OCI-LY3 (cell line): ENCODE measurements at regions not wholly inside any gene's neighbourhood (a gene's known extent, or its start where the extent isn't known, plus 50 kb on each side); places are given as distances from the start of the nearest gene placed in this dataset.

Source experiments
- H2AFZ ChIP-seq: fragments of 200-600, 300-600 bp; shearing (Covaris generic); 2 replicates; pipeline ENCODE4 v1.6.0; 2014; ENCODE audit warnings: antibody characterized with exemption, low read depth, low read length
- H3K27ac ChIP-seq: fragments of 200-600, 300-600 bp; sonication (generic); 2 replicates; pipeline ENCODE4 v1.5.1; 2014; ENCODE audit warnings: mild to moderate bottlenecking, low read length, moderate library complexity, mixed read lengths
- H3K27me3 ChIP-seq: fragments of 200-600, 300-600 bp; sonication (generic); 2 replicates; pipeline ENCODE4 v1.6.1; 2014; ENCODE audit warnings: low read depth, low read length, mixed read lengths
- H3K36me3 ChIP-seq: fragments of 200-600, 300-600 bp; sonication (generic); replicated peaks from 2 replicates; pipeline ENCODE3; 2014; ENCODE audit warnings: low read depth, low read length, mixed read lengths
- H3K4me1 ChIP-seq: fragments of 300-600, 200-600 bp; sonication (generic); 2 replicates; pipeline ENCODE4 v1.6.1; 2014; ENCODE audit warnings: low read length, mixed read lengths
- H3K4me2 ChIP-seq: fragments of 200-600, 300-600 bp; sonication (generic); 2 replicates; pipeline ENCODE4 v1.6.1; 2014; ENCODE audit warnings: low read length, mixed read lengths
- H3K4me3 ChIP-seq: fragments of 300-600, 200-600 bp; sonication (generic); 2 replicates; pipeline ENCODE4 v1.5.1; 2014; ENCODE audit warnings: antibody characterized with exemption, mild to moderate bottlenecking, low read length, moderate library complexity
- H3K79me2 ChIP-seq: fragments of 300-600, 200-600 bp; shearing (Covaris generic); 2 replicates; pipeline ENCODE4 v1.6.1; 2014; ENCODE audit warnings: mild to moderate bottlenecking, low read length, mixed read lengths
- H3K9ac ChIP-seq: fragments of 300-600, 200-600 bp; shearing (Covaris generic); 2 replicates; pipeline ENCODE4 v1.6.0; 2014; ENCODE audit warnings: mild to moderate bottlenecking, low read length, moderate library complexity
- H3K9me3 ChIP-seq: fragments of 200-600, 300-600 bp; shearing (Covaris generic); 2 replicates; pipeline ENCODE4 v1.6.1; 2014; ENCODE audit warnings: low read length, mixed read lengths; ENCODE audit not compliant: insufficient read depth
- H4K20me1 ChIP-seq: fragments of 200-600, 300-600 bp; sonication (generic); 2 replicates; pipeline ENCODE4 v1.6.1; 2016; ENCODE audit warnings: low read length, mixed read lengths; ENCODE audit not compliant: insufficient read depth
- EZH2phosphoT487 ChIP-seq: fragments of 200-600 bp; shearing (Covaris generic); IDR thresholded peaks from 2 replicates; pipeline ENCODE4 v1.6.1; 2018; ENCODE audit warnings: antibody characterized with exemption, mixed run types, low read depth
- TF ChIP-seq, protein P1 (sequence below): fragments of 200-600, 300-600 bp; sonication (generic); IDR thresholded peaks from 2 replicates; pipeline ENCODE4 v1.5.1; 2014; ENCODE audit warnings: antibody characterized with exemption, low read length, low read depth

DNA sequence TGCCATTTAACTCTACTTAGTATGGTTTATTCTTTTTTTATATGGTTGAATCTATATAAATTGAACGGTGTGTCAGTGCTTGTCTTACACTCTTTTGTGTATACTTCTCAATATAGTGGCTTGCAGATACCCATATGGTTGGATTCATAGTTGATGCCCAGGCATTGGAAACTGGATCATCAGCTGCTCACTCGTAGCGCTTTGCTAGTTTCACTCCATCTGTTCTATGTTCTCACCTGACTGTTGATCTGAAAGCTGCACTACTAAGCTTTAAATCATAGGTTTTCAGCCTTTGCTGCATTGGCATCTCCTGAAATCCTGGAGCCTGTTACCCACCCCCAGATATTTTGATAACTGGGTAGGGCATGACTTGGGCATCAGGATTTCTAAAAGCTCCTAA lies 121.6 kb upstream of the DCLK2 start:
- H2AFZ ChIP-seq: no peak overlapping the region
- no peaks in the 10 kb centered on the region for H4K20me1 ChIP-seq
- H3K79me2 ChIP-seq: no peaks in the 10 kb centered on the region
- H3K4me3 ChIP-seq: no peak overlapping the region
- H3K9me3 ChIP-seq: no peaks in the 10 kb centered on the region
- peaks cover 5% of the 10 kb centered on the region; the same call in 1 of the 2 replicates for H3K27me3 ChIP-seq
- no peak overlapping the region for H3K9ac ChIP-seq
- H3K36me3 ChIP-seq: no peaks in the 10 kb centered on the region
- no peaks in the 10 kb centered on the region for H3K4me1 ChIP-seq
- TF ChIP-seq EZH2phosphoT487: no peak
- no peak overlapping the region for H3K4me2 ChIP-seq
- no peak overlapping the region for H3K27ac ChIP-seq

DNA sequence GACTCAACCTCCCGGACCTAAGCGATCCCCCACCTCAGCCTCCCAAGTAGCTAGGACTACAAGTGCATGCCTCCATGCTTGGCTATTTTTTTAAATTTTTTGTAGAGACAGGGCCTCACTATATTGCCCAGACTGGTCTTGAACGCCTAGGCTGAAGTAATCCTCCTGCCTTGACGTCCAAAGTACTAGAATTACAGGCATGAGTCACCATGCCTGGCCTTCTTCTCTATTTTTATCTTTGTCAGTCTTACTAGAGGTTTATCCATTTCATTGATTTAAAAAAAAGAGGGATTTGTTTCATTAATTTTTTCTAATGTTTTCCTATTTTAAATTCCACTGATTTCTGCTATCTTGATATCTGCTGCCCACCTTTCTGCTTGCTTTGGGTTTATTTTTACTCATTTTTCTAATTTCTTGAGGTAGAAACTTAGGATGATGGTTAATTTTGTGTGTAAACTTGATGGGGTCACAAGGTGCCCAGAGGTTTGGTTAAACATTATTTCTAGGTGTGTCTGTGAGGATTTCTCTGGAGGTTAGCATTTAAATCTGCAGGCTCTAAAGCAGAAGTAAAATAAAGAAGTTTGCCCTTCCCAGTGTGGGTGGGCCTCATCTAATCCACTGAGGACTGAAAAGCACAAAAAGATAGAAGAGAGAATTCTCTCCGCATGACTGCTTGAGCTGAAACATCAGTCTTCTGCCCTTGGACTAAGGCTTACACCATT lies 116.2 kb upstream of the DCLK2 start:
- Histone ChIP-seq H3K27me3 (peaks cover 5% of the 10 kb centered on the region; the same call in 1 of the 2 replicates), H3K4me3 (no peak overlapping the region), H3K4me2 (no peak overlapping the region), H3K9ac (no peak overlapping the region), H3K4me1 (no peaks in the 10 kb centered on the region), H3K27ac (no peak overlapping the region), H3K79me2 (no peaks in the 10 kb centered on the region), H4K20me1 (no peaks in the 10 kb centered on the region), H3K9me3 (no peaks in the 10 kb centered on the region), H3K36me3 (no peaks in the 10 kb centered on the region), H2AFZ (no peak overlapping the region; the same call in 1 of the 2 replicates)
- no peak for TF ChIP-seq EZH2phosphoT487
- TF ChIP-seq, protein P1, sequence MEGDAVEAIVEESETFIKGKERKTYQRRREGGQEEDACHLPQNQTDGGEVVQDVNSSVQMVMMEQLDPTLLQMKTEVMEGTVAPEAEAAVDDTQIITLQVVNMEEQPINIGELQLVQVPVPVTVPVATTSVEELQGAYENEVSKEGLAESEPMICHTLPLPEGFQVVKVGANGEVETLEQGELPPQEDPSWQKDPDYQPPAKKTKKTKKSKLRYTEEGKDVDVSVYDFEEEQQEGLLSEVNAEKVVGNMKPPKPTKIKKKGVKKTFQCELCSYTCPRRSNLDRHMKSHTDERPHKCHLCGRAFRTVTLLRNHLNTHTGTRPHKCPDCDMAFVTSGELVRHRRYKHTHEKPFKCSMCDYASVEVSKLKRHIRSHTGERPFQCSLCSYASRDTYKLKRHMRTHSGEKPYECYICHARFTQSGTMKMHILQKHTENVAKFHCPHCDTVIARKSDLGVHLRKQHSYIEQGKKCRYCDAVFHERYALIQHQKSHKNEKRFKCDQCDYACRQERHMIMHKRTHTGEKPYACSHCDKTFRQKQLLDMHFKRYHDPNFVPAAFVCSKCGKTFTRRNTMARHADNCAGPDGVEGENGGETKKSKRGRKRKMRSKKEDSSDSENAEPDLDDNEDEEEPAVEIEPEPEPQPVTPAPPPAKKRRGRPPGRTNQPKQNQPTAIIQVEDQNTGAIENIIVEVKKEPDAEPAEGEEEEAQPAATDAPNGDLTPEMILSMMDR: no peak

- no peak overlapping the region for H3K9ac ChIP-seq
- no peaks in the 10 kb centered on the region for H4K20me1 ChIP-seq
- no peaks in the 10 kb centered on the region for H3K79me2 ChIP-seq
- H3K27me3 ChIP-seq: peaks cover 5% of the 10 kb centered on the region; the same call in 1 of the 2 replicates
- TF ChIP-seq, protein P1: no peak
- TF ChIP-seq EZH2phosphoT487: no peak
- H3K36me3 ChIP-seq: no peaks in the 10 kb centered on the region
- no peak overlapping the region for H3K4me3 ChIP-seq
- H3K27ac ChIP-seq: no peak overlapping the region
- no peak overlapping the region for H2AFZ ChIP-seq
- no peaks in the 10 kb centered on the region for H3K4me1 ChIP-seq
- no peaks in the 10 kb centered on the region for H3K9me3 ChIP-seq
- H3K4me2 ChIP-seq: no peak overlapping the region
These were observed 114.0 kb upstream of the DCLK2 start for GRCh38 chr4:149964001-149964796.

GRCh38 chr4:149965206-149965605 lies 113.0 kb upstream of the DCLK2 start:
- H3K36me3 ChIP-seq: no peaks in the 10 kb centered on the region
- no peak overlapping the region for H3K27ac ChIP-seq
- H3K79me2 ChIP-seq: no peaks in the 10 kb centered on the region
- no peak overlapping the region for H2AFZ ChIP-seq
- no peaks in the 10 kb centered on the region for H3K9me3 ChIP-seq
- H3K4me1 ChIP-seq: no peaks in the 10 kb centered on the region
- TF ChIP-seq, protein P1: no peak
- TF ChIP-seq EZH2phosphoT487: no peak
- H3K27me3 ChIP-seq: peaks cover 1% of the 10 kb centered on the region; the same call in 1 of the 2 replicates
- H4K20me1 ChIP-seq: no peaks in the 10 kb centered on the region
- no peak overlapping the region for H3K4me2 ChIP-seq
- H3K4me3 ChIP-seq: no peak overlapping the region
- H3K9ac ChIP-seq: no peak overlapping the region
